GM12801 (cell line): ENCODE measurements at regions not wholly inside any gene's neighbourhood (a gene's known extent, or its start where the extent isn't known, plus 50 kb on each side); places are given as distances from the start of the nearest gene placed in this dataset.

ENCODE experiments used
- TF ChIP-seq, protein P1 (sequence below): IDR thresholded peaks from one replicate; pipeline ENCODE4 v1.5.1; 2011; ENCODE audit warnings: control low read depth; ENCODE audit not compliant: insufficient read length; ENCODE audit errors: extremely low read depth

DNA sequence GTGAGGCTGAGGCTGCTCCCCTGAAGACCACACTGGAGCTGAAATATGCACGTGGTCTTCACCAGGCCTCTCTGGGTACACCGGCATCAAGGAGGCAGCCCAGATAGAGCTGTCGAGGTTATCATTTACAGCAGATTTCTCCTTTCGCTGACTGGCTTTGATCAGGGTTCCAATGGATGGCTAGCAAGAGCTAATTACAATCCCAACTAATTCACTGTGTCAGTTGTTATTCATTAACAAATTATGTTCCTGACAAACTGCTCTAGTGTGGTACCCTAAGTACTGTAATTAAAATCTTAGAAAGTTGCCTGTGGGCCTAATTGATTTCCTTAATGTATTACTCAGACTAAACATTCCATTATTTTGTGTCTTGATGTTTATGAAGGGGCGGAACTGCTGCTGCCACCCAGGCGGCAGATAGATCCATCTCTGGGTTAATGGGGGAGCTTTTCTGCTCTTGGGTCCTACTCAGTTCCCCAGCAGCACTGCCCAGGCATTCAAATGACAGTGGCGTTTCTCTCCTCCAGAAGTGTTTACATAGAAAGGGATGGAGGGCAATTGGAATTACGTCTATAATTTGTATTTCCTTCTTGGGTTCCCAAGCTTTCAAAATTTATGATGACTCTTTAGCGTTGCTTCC lies 71.7 kb upstream of the RAD23B start:
- TF ChIP-seq, protein P1, sequence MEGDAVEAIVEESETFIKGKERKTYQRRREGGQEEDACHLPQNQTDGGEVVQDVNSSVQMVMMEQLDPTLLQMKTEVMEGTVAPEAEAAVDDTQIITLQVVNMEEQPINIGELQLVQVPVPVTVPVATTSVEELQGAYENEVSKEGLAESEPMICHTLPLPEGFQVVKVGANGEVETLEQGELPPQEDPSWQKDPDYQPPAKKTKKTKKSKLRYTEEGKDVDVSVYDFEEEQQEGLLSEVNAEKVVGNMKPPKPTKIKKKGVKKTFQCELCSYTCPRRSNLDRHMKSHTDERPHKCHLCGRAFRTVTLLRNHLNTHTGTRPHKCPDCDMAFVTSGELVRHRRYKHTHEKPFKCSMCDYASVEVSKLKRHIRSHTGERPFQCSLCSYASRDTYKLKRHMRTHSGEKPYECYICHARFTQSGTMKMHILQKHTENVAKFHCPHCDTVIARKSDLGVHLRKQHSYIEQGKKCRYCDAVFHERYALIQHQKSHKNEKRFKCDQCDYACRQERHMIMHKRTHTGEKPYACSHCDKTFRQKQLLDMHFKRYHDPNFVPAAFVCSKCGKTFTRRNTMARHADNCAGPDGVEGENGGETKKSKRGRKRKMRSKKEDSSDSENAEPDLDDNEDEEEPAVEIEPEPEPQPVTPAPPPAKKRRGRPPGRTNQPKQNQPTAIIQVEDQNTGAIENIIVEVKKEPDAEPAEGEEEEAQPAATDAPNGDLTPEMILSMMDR, result no peak

DNA sequence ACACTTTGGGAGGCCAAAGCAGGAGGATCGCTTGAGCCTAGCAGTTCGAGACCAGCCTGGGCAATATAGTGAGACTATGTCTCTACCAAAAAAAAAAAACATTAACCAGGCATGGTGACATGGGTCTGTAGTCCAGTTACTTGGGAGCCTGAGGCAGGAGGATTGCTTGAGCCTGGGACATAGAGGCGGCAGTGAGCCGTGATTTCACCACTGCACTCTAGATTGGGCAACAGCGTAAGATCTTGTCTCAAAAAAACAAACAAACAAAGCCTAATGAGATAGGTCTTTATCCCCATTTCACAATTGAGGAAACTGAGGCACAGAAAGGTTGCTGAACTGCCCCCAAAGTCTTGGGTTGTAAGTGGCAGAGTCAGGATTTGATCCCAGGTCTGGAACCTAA lies 70.5 kb upstream of the RAD23B start:
- TF ChIP-seq, protein P1, result no peak

DNA sequence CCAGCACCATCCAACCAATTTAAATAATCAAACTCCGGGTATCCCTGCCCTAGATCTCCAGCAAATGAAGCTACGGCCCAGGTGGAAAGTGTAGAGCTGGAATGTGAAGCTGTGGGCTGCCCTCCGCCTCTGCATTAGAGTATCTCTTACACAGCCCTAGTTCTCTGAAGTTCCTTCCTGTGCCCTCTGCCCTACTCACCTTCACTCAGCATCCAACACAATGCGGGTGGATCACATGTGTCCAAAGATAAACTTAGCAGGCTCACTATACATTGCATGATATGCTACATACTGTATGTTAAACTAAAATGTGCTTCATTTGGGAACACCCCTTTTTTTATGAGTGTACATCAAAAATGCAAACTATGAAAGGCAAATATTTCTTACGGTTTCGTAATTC lies 70.0 kb upstream of the RAD23B start:
- TF ChIP-seq, protein P1, result no peak

DNA sequence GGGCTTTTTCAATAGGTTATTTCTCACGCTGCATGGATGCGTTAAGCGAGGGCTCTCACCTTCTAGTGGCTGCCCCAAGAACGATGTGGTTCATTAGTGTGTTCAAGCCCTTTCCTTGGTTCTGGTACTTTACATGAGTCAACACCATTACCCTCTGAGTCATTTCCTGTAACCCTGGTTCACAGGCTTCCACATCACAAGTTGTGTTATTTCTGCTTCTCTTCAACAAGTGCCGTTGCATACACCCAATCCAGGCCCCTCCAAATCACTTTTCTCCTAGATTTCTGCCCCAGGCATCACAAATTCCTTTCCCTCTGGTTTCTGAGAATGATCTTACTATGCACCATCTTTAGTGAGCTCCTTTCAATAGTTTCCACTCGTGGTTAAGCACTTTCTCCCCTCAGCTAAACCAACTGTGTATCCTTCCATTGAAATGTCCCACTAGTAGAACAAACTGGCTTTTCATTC lies 69.5 kb upstream of the RAD23B start:
- TF ChIP-seq, protein P1, result no peak

DNA sequence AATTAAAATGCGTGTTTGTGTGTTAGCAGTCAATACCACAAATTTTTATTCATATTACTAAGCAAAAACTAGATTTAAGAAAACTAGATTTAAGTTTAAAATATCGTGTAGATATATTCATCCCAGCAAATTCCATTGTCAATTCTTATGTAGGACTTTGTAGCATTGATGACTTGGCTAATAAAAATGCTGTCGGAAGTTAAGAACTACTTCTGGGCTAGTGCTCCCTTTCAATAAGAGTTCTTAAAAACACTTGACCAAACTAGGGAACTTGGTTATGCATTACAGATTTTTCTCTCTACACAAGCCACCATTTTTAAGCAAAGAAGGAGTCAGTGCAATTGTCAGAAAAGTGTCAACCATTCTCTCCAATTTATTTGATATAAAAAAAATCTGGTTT lies 68.7 kb upstream of the RAD23B start:
- TF ChIP-seq, protein P1, result no peak

DNA sequence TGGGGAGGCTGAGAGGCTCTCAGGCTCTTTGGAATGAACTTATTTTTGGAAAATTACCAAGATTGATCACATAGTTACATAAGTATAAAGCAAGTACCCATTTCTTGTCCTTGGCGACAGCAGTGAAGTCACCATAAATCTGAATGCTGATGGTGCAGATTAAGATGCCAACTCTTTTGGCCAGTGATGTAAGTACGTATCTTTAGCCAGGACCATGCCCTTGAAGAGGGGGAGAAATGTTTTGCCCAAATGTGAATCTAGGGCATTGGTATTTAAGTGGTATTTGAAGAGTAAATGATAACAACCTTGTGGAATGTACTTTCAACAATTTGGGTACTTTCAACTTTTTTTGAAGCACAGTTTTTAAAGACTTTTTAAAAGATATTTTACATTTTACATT lies 68.2 kb upstream of the RAD23B start:
- TF ChIP-seq, protein P1, result no peak

DNA sequence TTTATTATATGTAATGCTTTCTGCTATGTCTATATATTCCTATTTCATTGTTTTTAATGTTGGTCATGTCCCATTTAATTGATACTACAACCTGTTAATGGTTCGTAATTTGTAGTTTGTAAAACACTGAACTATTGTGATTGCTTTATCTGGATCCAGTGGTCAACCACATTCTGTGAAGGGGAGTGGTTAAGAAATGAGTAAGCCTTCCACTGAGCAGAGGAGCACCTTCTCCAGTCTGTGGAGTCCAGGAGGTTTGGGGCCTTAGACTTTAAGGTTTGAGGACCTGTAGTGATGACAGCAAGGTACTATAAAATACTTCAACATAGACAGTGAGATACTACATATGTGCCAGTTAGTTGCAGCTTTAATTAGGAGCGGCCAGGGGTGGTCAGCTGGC lies 67.7 kb upstream of the RAD23B start:
- TF ChIP-seq, protein P1, result no peak

DNA sequence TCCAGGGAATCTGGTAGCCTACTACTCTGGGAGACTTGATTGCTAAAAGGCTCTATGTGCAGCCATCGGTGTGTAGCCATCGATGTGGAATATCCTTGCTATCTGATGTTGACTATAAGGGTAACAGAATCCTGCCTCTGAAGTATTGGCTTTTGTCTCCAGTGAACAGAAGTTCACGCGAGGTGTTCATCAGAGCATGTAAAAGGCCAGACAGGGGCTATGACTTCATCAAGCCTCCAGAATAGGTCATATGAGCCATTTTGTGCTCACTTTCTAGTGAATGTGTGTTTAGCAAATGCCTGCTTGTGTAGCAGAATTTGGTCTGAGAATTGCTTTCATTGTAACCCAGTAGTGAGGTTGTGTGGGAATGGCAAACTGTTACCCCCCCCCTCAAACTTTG lies 66.8 kb upstream of the RAD23B start:
- TF ChIP-seq, protein P1, result no peak
